K562 (cell line): ENCODE measurements at regions not wholly inside any gene's neighbourhood (a gene's known extent, or its start where the extent isn't known, plus 50 kb on each side); places are given as distances from the start of the nearest gene placed in this dataset.

Source experiments
- ATAC-seq: fragments of 200-7000 bp; cut with Tn5 transposase; 3 replicates; pipeline ENCODE4 v1.9.1; 2020; ENCODE audit warnings: moderate library complexity
- BruUV-seq: library from RNA; stranded (reverse); fragments of 400-500 nt; replicated peaks from 2 replicates; lab custom pipeline; 2021; lab: Mats Ljungman, UMichigan
- CTCF ChIA-PET: fragments of 300-600 bp; formaldehyde crosslinking; extraction: SDS; loops from one replicate; lab custom pipeline; 2021; ENCODE audit warnings: low intra/inter-chr PET ratio; lab: Yijun Ruan, JAX
- POLR2A ChIA-PET: fragments of 300-600, 350-650 bp; sonication (Branson Sonifier 250); formaldehyde crosslinking; extraction: SDS; loops from one replicate; lab custom pipeline; 2021; ENCODE audit warnings: antibody characterized with exemption, inconsistent platforms; lab: Yijun Ruan, JAX
- DNase-seq, 4 experiments: peaks; one replicate each; pipeline versions ENCODE4 v3.0.0 to v3.0.0-alpha.2; 2011 to 2018; ENCODE audit warnings: low spot score in 3 of 4, mixed read lengths in 3 of 4; ENCODE audit errors: extremely low read depth in 1 of 4
- FAIRE-seq: peaks from 2 replicates; lab custom pipeline; 2011; peaks lifted over from hg19 to GRCh38; lab: Jason Lieb, UNC
- H2AFZ ChIP-seq: 2 replicates; pipeline ENCODE4 v1.6.0; 2011; ENCODE audit warnings: low read depth, low read length, control low read depth, inconsistent platforms
- H3K27ac ChIP-seq: fragments of 200-600 bp; 3 replicates; pipeline ENCODE4 v1.8.0; 2011; ENCODE audit warnings: low read depth, mild to moderate bottlenecking, control low read depth, inconsistent platforms, low read length, moderate library complexity, mixed read lengths; ENCODE audit errors: extremely low read depth
- H3K27me3 ChIP-seq, 2 experiments: fragments of 300-600 bp in 1 of 2; 2 replicates in 1 of 2; 3 replicates in 1 of 2; pipeline versions ENCODE4 v1.6.0 to v1.8.0; 2011; ENCODE audit warnings: inconsistent platforms in 2 of 2, low read length in 2 of 2, mild to moderate bottlenecking in 1 of 2, mixed read lengths in 1 of 2, moderate library complexity in 1 of 2; ENCODE audit not compliant: control insufficient read depth in 2 of 2, insufficient read depth in 2 of 2
- H3K36me3 ChIP-seq: fragments of 300-600 bp; 3 replicates; pipeline ENCODE4 v1.8.0; 2011; ENCODE audit warnings: mild to moderate bottlenecking, low read length, inconsistent platforms; ENCODE audit not compliant: control insufficient read depth, insufficient read depth
- H3K4me1 ChIP-seq, 2 experiments: fragments of 200-600 bp in 1 of 2; replicated peaks in 1 of 2; 2 replicates in 1 of 2; 3 replicates in 1 of 2; pipeline versions ENCODE4 v1.5.1 to v1.8.0; 2011; ENCODE audit warnings: inconsistent platforms in 2 of 2, low read length in 2 of 2, mild to moderate bottlenecking in 1 of 2, mixed read lengths in 1 of 2, moderate library complexity in 1 of 2; ENCODE audit not compliant: control insufficient read depth in 2 of 2, insufficient read depth in 2 of 2
- H3K4me2 ChIP-seq: 2 replicates; pipeline ENCODE4 v1.6.1; 2011; ENCODE audit warnings: low read length, control low read depth, inconsistent platforms, mixed read lengths; ENCODE audit not compliant: insufficient read depth
- H3K4me3 ChIP-seq: fragments of 200-600 bp; sonication (generic), shearing (Covaris generic); 2 replicates; pipeline ENCODE4 v1.5.1; 2016; ENCODE audit warnings: control low read depth, inconsistent platforms
- H3K79me2 ChIP-seq: fragments of 200-600 bp; 3 replicates; pipeline ENCODE4 v1.8.0; 2011; ENCODE audit warnings: low read length, inconsistent platforms; ENCODE audit not compliant: control insufficient read depth, insufficient read depth
- H3K9ac ChIP-seq, 2 experiments: 2 replicates each; pipeline versions ENCODE4 v1.6.0 to v1.6.1; 2011; ENCODE audit warnings: low read depth in 2 of 2, low read length in 2 of 2, control low read depth in 1 of 2, inconsistent platforms in 1 of 2, mild to moderate bottlenecking in 1 of 2, mixed read lengths in 1 of 2; ENCODE audit not compliant: insufficient read depth in 1 of 2
- H3K9me1 ChIP-seq: one replicate; pipeline ENCODE4 v1.6.0; 2011; ENCODE audit warnings: inconsistent platforms, mild to moderate bottlenecking, low read length, moderate library complexity; ENCODE audit not compliant: control insufficient read depth, insufficient read depth
- H3K9me3 ChIP-seq: replicated peaks from 2 replicates; pipeline ENCODE4 v1.5.1; 2011; ENCODE audit warnings: low read depth, low read length, inconsistent platforms; ENCODE audit not compliant: control insufficient read depth, insufficient read depth
- H4K20me1 ChIP-seq: replicated peaks from 2 replicates; pipeline ENCODE4 v1.6.1; 2011; ENCODE audit warnings: low read length, inconsistent platforms, mixed read lengths; ENCODE audit not compliant: control insufficient read depth, insufficient read depth
- BDP1 ChIP-seq: IDR thresholded peaks from 3 replicates; pipeline ENCODE4 v1.6.1; 2011; ENCODE audit not compliant: insufficient read length, insufficient read depth
- CCNT2 ChIP-seq: IDR thresholded peaks from 2 replicates; pipeline ENCODE4 v1.6.1; 2011; ENCODE audit warnings: borderline replicate concordance, low read depth, mild to moderate bottlenecking, moderate library complexity, mixed read lengths, low read length; ENCODE audit not compliant: insufficient read length; ENCODE audit errors: extremely low read depth
- GATAD2B ChIP-seq: fragments of 450-650 bp; IDR thresholded peaks from 2 replicates; pipeline ENCODE4 v1.6.1; 2017; ENCODE audit warnings: mild to moderate bottlenecking, borderline replicate concordance
- MAFK ChIP-seq: IDR thresholded peaks from 2 replicates; pipeline ENCODE4 v1.6.1; 2011; ENCODE audit warnings: low read length, improper control_type of control experiment
- MNT ChIP-seq, 2 experiments: fragments of 450-650 bp; conservative IDR thresholded peaks; 2 replicates each; pipeline ENCODE4 v1.6.1; 2017; ENCODE audit warnings: mild to moderate bottlenecking in 2 of 2, moderate library complexity in 2 of 2
- NCOA4 ChIP-seq: fragments of 450-650 bp; IDR thresholded peaks from 2 replicates; pipeline ENCODE4 v1.6.1; 2018; ENCODE audit warnings: mild to moderate bottlenecking; ENCODE audit not compliant: partially characterized antibody
- OTX1 ChIP-seq: fragments of 450-650 bp; formaldehyde crosslinking; IDR thresholded peaks from 2 replicates; pipeline ENCODE4 v1.4.0; 2022; ENCODE audit warnings: mild to moderate bottlenecking
- SRSF3 ChIP-seq: fragments of 200-400 bp; formaldehyde crosslinking; IDR thresholded peaks from 2 replicates; pipeline ENCODE4 v1.6.1; 2016; ENCODE audit warnings: mild to moderate bottlenecking, low read length, moderate library complexity; ENCODE audit not compliant: insufficient read depth
- TAF7 ChIP-seq: fragments of 450-650 bp; IDR thresholded peaks from 2 replicates; pipeline ENCODE4 v1.6.1; 2016; ENCODE audit warnings: missing genetic modification characterization, missing compliant biosample characterization
- XRCC3 ChIP-seq: fragments of 450-650 bp; IDR thresholded peaks from 2 replicates; pipeline ENCODE4 v1.6.1; 2017; ENCODE audit warnings: mild to moderate bottlenecking, moderate library complexity
- ZFP30 ChIP-seq: fragments of 250-450 bp; sonication (Bioruptor Pico); IDR thresholded peaks from 2 replicates; pipeline ENCODE4 v1.8.0; 2022; ENCODE audit warnings: moderate library complexity, mild to moderate bottlenecking, inconsistent platforms, borderline replicate concordance
- ZNF280B ChIP-seq: fragments of 250-450 bp; sonication (Bioruptor Pico); IDR thresholded peaks from 2 replicates; pipeline ENCODE4 v1.5.1; 2021; ENCODE audit warnings: mild to moderate bottlenecking
- ZNF57 ChIP-seq: fragments of 450-650 bp; formaldehyde crosslinking; IDR thresholded peaks from 2 replicates; pipeline ENCODE4 v1.4.0; 2020; ENCODE audit warnings: mild to moderate bottlenecking, moderate library complexity
- WGBS: fragments of 100-300 bp; shearing (Covaris generic); methylation state at CpG from one replicate; pipeline ENCODE4 v1.1.6; 2016; ENCODE audit warnings: low coverage, mixed read lengths; ENCODE audit not compliant: insufficient coverage; ENCODE audit errors: missing lambda C conversion rate; 5-methylcytosine and 5-hydroxymethylcytosine counted together
- in situ Hi-C: fragments of 300-500 bp; cut with MboI; formaldehyde crosslinking; loops from 4 replicates; pipeline ENCODE4 v1.15.0; 2018; ENCODE audit warnings: inconsistent platforms, mixed read lengths
- intact Hi-C: fragments of 100-400 bp; cut with micrococcal nuclease; formaldehyde crosslinking; loops from 2 replicates; pipeline ENCODE4 v1.14.2; 2022
- TF ChIP-seq, protein P1 (sequence below): conservative IDR thresholded peaks from 2 replicates; pipeline ENCODE4 v1.6.1; 2011; ENCODE audit warnings: low read depth, mild to moderate bottlenecking, low read length; ENCODE audit not compliant: control insufficient read depth

- DNase-seq: no peak
- no TSS peak for BruUV-seq
- no peak for ATAC-seq
- Histone ChIP-seq H3K4me2 (no peak overlapping the region), H3K4me3 (no peak overlapping the region), H4K20me1 (no peaks in the 10 kb centered on the region; the same call in 1 of the 2 replicates), H3K79me2 (no peaks in the 10 kb centered on the region), H3K9ac (no peak overlapping the region), H3K4me1 (no peaks in the 10 kb centered on the region)
- FAIRE-seq: no peak
- no peak for TF ChIP-seq ZFP30 (CRISPR knock-in tag)
- no peak for TF ChIP-seq CCNT2
- no peak for TF ChIP-seq XRCC3
- no peak for TF ChIP-seq ZNF57
- TF ChIP-seq GATAD2B: no peak
- no peak for TF ChIP-seq OTX1 (CRISPR knock-in tag)
- TF ChIP-seq ZNF280B (CRISPR knock-in tag): no peak
- no peak for TF ChIP-seq MNT (conservative IDR thresholded peaks at IDR 0.05)
- no peak for TF ChIP-seq TAF7 (tag)
- TF ChIP-seq, protein P1, sequence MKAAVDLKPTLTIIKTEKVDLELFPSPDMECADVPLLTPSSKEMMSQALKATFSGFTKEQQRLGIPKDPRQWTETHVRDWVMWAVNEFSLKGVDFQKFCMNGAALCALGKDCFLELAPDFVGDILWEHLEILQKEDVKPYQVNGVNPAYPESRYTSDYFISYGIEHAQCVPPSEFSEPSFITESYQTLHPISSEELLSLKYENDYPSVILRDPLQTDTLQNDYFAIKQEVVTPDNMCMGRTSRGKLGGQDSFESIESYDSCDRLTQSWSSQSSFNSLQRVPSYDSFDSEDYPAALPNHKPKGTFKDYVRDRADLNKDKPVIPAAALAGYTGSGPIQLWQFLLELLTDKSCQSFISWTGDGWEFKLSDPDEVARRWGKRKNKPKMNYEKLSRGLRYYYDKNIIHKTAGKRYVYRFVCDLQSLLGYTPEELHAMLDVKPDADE: no peak
- no peak for TF ChIP-seq BDP1
- no peak for TF ChIP-seq NCOA4
- no peak for TF ChIP-seq MAFK
- no peak for TF ChIP-seq SRSF3
- TF ChIP-seq, all 486 proteins: peak for 0
- ChIA-PET POLR2A (no interaction called here), CTCF (no interaction called here)
- H3K9me3 ChIP-seq: no peaks in the 10 kb centered on the region; the same call in 1 of the 2 replicates
- H2AFZ ChIP-seq: no peak overlapping the region
- no peak overlapping the region for H3K27ac ChIP-seq
- in situ Hi-C loops: loop anchor here (25.0 kb wide), 1 partner anchor 943 kb away; no protein-coding TSS in a partner anchor
- H3K9me1 ChIP-seq: no peaks in the 10 kb centered on the region
- peaks cover 3 to 9% of the 10 kb centered on the region in 2 experiments; a peak in 2 of 5 replicates for H3K27me3 ChIP-seq
- H3K36me3 ChIP-seq: no peaks in the 10 kb centered on the region
- intact Hi-C loops: no loop called here
- under 1% methylated on average over 6 of the region's 6 CpGs for WGBS
These were observed 107.3 kb downstream of the LHX2 start for GRCh38 chr9:124118894-124119293.
